H1 (cell line): ENCODE measurements at regions not wholly inside any gene's neighbourhood (a gene's known extent, or its start where the extent isn't known, plus 50 kb on each side); places are given as distances from the start of the nearest gene placed in this dataset.

Experiments used
- CTCF ChIA-PET: fragments of 300-600 bp; sonication (Branson Sonifier 250); formaldehyde crosslinking; loops from one replicate; lab custom pipeline; 2021; ENCODE audit not compliant: partially characterized antibody; lab: Charles Lee
- POLR2A ChIA-PET: fragments of 300-600 bp; sonication (Branson Sonifier 250); formaldehyde crosslinking; loops from one replicate; lab custom pipeline; 2021; ENCODE audit warnings: inconsistent platforms; ENCODE audit not compliant: partially characterized antibody; lab: Charles Lee
- DNase-seq, 2 experiments: peaks; one replicate each; pipeline versions ENCODE4 v3.0.0 to v3.0.0-alpha.2; 2010 to 2022; ENCODE audit warnings: low spot score in 2 of 2, low read depth in 1 of 2, mixed read lengths in 1 of 2
- FAIRE-seq: peaks from 2 replicates; lab custom pipeline; 2011; peaks lifted over from hg19 to GRCh38; lab: Jason Lieb, UNC
- H2AFZ ChIP-seq: 2 replicates; pipeline ENCODE4 v1.8.1; 2012; ENCODE audit warnings: low read length, inconsistent platforms
- H2AK5ac ChIP-seq: 2 replicates; pipeline ENCODE4 v1.6.1; 2013; ENCODE audit warnings: low read depth, low read length
- H2BK120ac ChIP-seq: replicated peaks from 2 replicates; pipeline ENCODE3; 2013; ENCODE audit warnings: low read depth, low read length, inconsistent platforms
- H2BK12ac ChIP-seq: 2 replicates; pipeline ENCODE4 v1.6.1; 2013; ENCODE audit warnings: low read depth, low read length
- H2BK15ac ChIP-seq: 2 replicates; pipeline ENCODE4 v1.6.1; 2013; ENCODE audit warnings: low read length
- H2BK20ac ChIP-seq: 2 replicates; pipeline ENCODE4 v1.6.1; 2013; ENCODE audit warnings: low read length
- H2BK5ac ChIP-seq: 2 replicates; pipeline ENCODE4 v1.6.1; 2013; ENCODE audit warnings: low read depth, low read length
- H3K14ac ChIP-seq: 2 replicates; pipeline ENCODE4 v1.6.1; 2013; ENCODE audit warnings: inconsistent platforms; ENCODE audit not compliant: insufficient read length
- H3K18ac ChIP-seq: 2 replicates; pipeline ENCODE4 v1.6.1; 2013; ENCODE audit warnings: low read length; ENCODE audit errors: extremely low read depth
- H3K23ac ChIP-seq: 2 replicates; pipeline ENCODE4 v1.6.1; 2013; ENCODE audit warnings: inconsistent platforms; ENCODE audit not compliant: insufficient read length
- H3K23me2 ChIP-seq: 2 replicates; pipeline ENCODE4 v1.6.1; 2013; ENCODE audit warnings: low read depth, low read length
- H3K27ac ChIP-seq: 2 replicates; pipeline ENCODE4 v1.6.1; 2011; ENCODE audit warnings: low read depth, low read length, inconsistent platforms
- H3K27me3 ChIP-seq, 4 experiments: replicated peaks in 1 of 4; 1 replicate in 1 of 4; 2 replicates in 3 of 4; pipeline versions ENCODE4 v1.6.1 to v1.8.1; 2011 to 2013; ENCODE audit warnings: low read length in 3 of 4, mild to moderate bottlenecking in 3 of 4, inconsistent platforms in 2 of 4, mixed read lengths in 2 of 4, moderate library complexity in 1 of 4; ENCODE audit not compliant: control insufficient read depth in 3 of 4, insufficient read depth in 3 of 4; ENCODE audit errors: extremely low read depth in 1 of 4
- H3K36me3 ChIP-seq, 4 experiments: 2 replicates each; pipeline versions ENCODE4 v1.6.1 to v1.8.1; 2011 to 2013; ENCODE audit warnings: mild to moderate bottlenecking in 4 of 4, low read length in 3 of 4, moderate library complexity in 2 of 4, control low read depth in 1 of 4, inconsistent platforms in 1 of 4; ENCODE audit not compliant: insufficient read depth in 4 of 4, control insufficient read depth in 2 of 4
- H3K4ac ChIP-seq: replicated peaks from 2 replicates; pipeline ENCODE3; 2013; ENCODE audit warnings: low read length, low read depth, mixed read lengths, inconsistent platforms; ENCODE audit not compliant: insufficient read length
- H3K4me1 ChIP-seq, 4 experiments: replicated peaks in 1 of 4; 1 replicate in 1 of 4; 2 replicates in 3 of 4; pipeline versions ENCODE4 v1.6.1 to v1.8.1; 2011 to 2013; ENCODE audit warnings: low read length in 3 of 4, inconsistent platforms in 2 of 4, mixed read lengths in 1 of 4; ENCODE audit not compliant: insufficient read depth in 4 of 4, control insufficient read depth in 3 of 4
- H3K4me2 ChIP-seq, 2 experiments: 2 replicates each; pipeline versions ENCODE4 v1.6.1 to v1.8.1; 2011 to 2013; ENCODE audit warnings: low read depth in 2 of 2, low read length in 2 of 2, control low read depth in 1 of 2, inconsistent platforms in 1 of 2, mild to moderate bottlenecking in 1 of 2; ENCODE audit not compliant: insufficient read depth in 1 of 2
- H3K4me3 ChIP-seq, 4 experiments: fragments of 200-600, 300-600 bp in 1 of 4; sonication (generic), shearing (Covaris generic), sonication (Bioruptor Twin) in 1 of 4; 2 replicates each; pipeline versions ENCODE4 v1.5.1 to v1.8.1; 2011 to 2016; ENCODE audit warnings: low read length in 4 of 4, low read depth in 3 of 4, control low read depth in 2 of 4, inconsistent platforms in 2 of 4, mild to moderate bottlenecking in 2 of 4, mixed read lengths in 1 of 4, moderate library complexity in 1 of 4; ENCODE audit not compliant: insufficient read depth in 2 of 4; ENCODE audit errors: extremely low read depth in 1 of 4
- H3K56ac ChIP-seq: replicated peaks from 2 replicates; pipeline ENCODE3; 2013; ENCODE audit warnings: low read depth, mild to moderate bottlenecking, mixed read lengths, low read length, inconsistent platforms; ENCODE audit not compliant: insufficient read length
- H3K79me1 ChIP-seq: 2 replicates; pipeline ENCODE4 v1.6.1; 2013; ENCODE audit warnings: low read depth, low read length, control low read depth
- H3K79me2 ChIP-seq, 2 experiments: 2 replicates each; pipeline versions ENCODE4 v1.6.1 to v1.8.1; 2012 to 2013; ENCODE audit warnings: low read length in 2 of 2, mild to moderate bottlenecking in 2 of 2, inconsistent platforms in 1 of 2; ENCODE audit not compliant: insufficient read depth in 2 of 2, control insufficient read depth in 1 of 2
- H3K9ac ChIP-seq, 4 experiments: replicated peaks in 1 of 4; 1 replicate in 1 of 4; 2 replicates in 3 of 4; pipeline versions ENCODE4 v1.6.1 to v1.8.1; 2011 to 2013; ENCODE audit warnings: low read depth in 3 of 4, low read length in 3 of 4, control low read depth in 2 of 4, mild to moderate bottlenecking in 2 of 4, moderate library complexity in 2 of 4, inconsistent platforms in 1 of 4; ENCODE audit errors: extremely low read depth in 1 of 4
- H3K9me3 ChIP-seq, 2 experiments: 2 replicates each; pipeline versions ENCODE4 v1.6.1 to v1.8.1; 2012 to 2013; ENCODE audit warnings: mild to moderate bottlenecking in 2 of 2, moderate library complexity in 2 of 2, control low read depth in 1 of 2, inconsistent platforms in 1 of 2, low read depth in 1 of 2, low read length in 1 of 2, mixed read lengths in 1 of 2; ENCODE audit not compliant: insufficient read depth in 2 of 2
- H4K20me1 ChIP-seq, 2 experiments: replicated peaks in 1 of 2; 2 replicates each; pipeline versions ENCODE3 to v1.8.1; 2011 to 2013; ENCODE audit warnings: inconsistent platforms in 2 of 2, low read length in 2 of 2, mild to moderate bottlenecking in 1 of 2; ENCODE audit not compliant: insufficient read depth in 2 of 2, control insufficient read depth in 1 of 2
- H4K5ac ChIP-seq: 2 replicates; pipeline ENCODE4 v1.6.1; 2013; ENCODE audit warnings: low read length, low read depth, mixed read lengths, inconsistent platforms; ENCODE audit not compliant: insufficient read length
- H4K8ac ChIP-seq: 2 replicates; pipeline ENCODE4 v1.8.0; 2013; ENCODE audit warnings: mild to moderate bottlenecking, moderate library complexity, low read length, inconsistent platforms; ENCODE audit not compliant: insufficient read depth; ENCODE audit errors: extremely low read depth
- H4K91ac ChIP-seq: replicated peaks from 2 replicates; pipeline ENCODE3; 2013; ENCODE audit warnings: low read length, mixed read lengths, inconsistent platforms; ENCODE audit not compliant: insufficient read length
- BCL11A ChIP-seq, 2 experiments: IDR thresholded peaks; one replicate each; pipeline ENCODE4 v1.6.1; 2011; ENCODE audit warnings: low read depth in 2 of 2, low read length in 2 of 2, mild to moderate bottlenecking in 2 of 2
- BRCA1 ChIP-seq: IDR thresholded peaks from 2 replicates; pipeline ENCODE4 v1.6.1; 2012; ENCODE audit warnings: low read depth, low read length, improper control_type of control experiment
- CBX8 ChIP-seq: fragments of 300-800, 300-1000 bp; sonication (generic); IDR thresholded peaks from 2 replicates; pipeline ENCODE4 v1.7.1; 2016; ENCODE audit warnings: low read depth, low read length, borderline replicate concordance
- CTBP2 ChIP-seq: IDR thresholded peaks from 2 replicates; pipeline ENCODE4 v1.7.0; 2011; ENCODE audit warnings: borderline replicate concordance, mild to moderate bottlenecking, moderate library complexity, mixed read lengths, low read length; ENCODE audit not compliant: insufficient read depth, insufficient read length
- E2F6 ChIP-seq: IDR thresholded peaks from 2 replicates; pipeline ENCODE4 v1.6.1; 2012; ENCODE audit warnings: inconsistent platforms
- EGR1 ChIP-seq: IDR thresholded peaks from 2 replicates; pipeline ENCODE4 v1.6.1; 2011; ENCODE audit warnings: low read depth, low read length, borderline replicate concordance
- GTF2F1 ChIP-seq: IDR thresholded peaks from 2 replicates; pipeline ENCODE4 v1.6.1; 2012; ENCODE audit warnings: low read depth, low read length, improper control_type of control experiment, borderline replicate concordance
- KDM5A ChIP-seq: fragments of 200-600 bp; IDR thresholded peaks from 2 replicates; pipeline ENCODE4 v1.7.1; 2012; ENCODE audit warnings: mild to moderate bottlenecking, low read length, inconsistent platforms, mixed read lengths
- PHF8 ChIP-seq: fragments of 200-600 bp; sonication (generic); conservative IDR thresholded peaks from 2 replicates; pipeline ENCODE4 v1.7.1; 2012; ENCODE audit warnings: low read depth, mild to moderate bottlenecking, inconsistent platforms, low read length, moderate library complexity
- POLR2AphosphoS5 ChIP-seq: IDR thresholded peaks from 2 replicates; pipeline ENCODE4 v1.6.1; 2011; ENCODE audit warnings: low read depth, low read length
- RBBP5 ChIP-seq: IDR thresholded peaks from 2 replicates; pipeline ENCODE4 v1.7.1; 2012; ENCODE audit warnings: low read depth, mild to moderate bottlenecking, inconsistent platforms, low read length, moderate library complexity, borderline replicate concordance
- SIX5 ChIP-seq: IDR thresholded peaks from 2 replicates; pipeline ENCODE4 v1.6.1; 2011; ENCODE audit warnings: mild to moderate bottlenecking, low read depth, low read length
- SRF ChIP-seq: IDR thresholded peaks from 2 replicates; pipeline ENCODE4 v1.6.1; 2011; ENCODE audit warnings: mild to moderate bottlenecking, low read depth, low read length, moderate library complexity
- TAF7 ChIP-seq: optimal IDR thresholded peaks from 2 replicates; pipeline ENCODE3; 2011; ENCODE audit warnings: low read depth, mild to moderate bottlenecking, inconsistent platforms, low read length, moderate library complexity, borderline replicate concordance
- TEAD4 ChIP-seq: IDR thresholded peaks from 2 replicates; pipeline ENCODE4 v1.6.1; 2012; ENCODE audit warnings: low read depth, low read length, inconsistent platforms, mixed read lengths
- WGBS, 2 experiments: shearing (Covaris generic) in 1 of 2; methylation state at CpG; one replicate each; pipeline versions ENCODE4 v1.1.6 to v1.1.7; 2013 to 2015; ENCODE audit warnings: low lambda C conversion rate in 2 of 2, mixed read lengths in 2 of 2, inconsistent platforms in 1 of 2, low coverage in 1 of 2, missing lambda C conversion rate in 1 of 2; ENCODE audit not compliant: insufficient replicate concordance in 2 of 2, insufficient coverage in 1 of 2, insufficient read length in 1 of 2; ENCODE audit errors: extremely low coverage in 1 of 2, missing lambda C conversion rate in 1 of 2; 5-methylcytosine and 5-hydroxymethylcytosine counted together

DNA sequence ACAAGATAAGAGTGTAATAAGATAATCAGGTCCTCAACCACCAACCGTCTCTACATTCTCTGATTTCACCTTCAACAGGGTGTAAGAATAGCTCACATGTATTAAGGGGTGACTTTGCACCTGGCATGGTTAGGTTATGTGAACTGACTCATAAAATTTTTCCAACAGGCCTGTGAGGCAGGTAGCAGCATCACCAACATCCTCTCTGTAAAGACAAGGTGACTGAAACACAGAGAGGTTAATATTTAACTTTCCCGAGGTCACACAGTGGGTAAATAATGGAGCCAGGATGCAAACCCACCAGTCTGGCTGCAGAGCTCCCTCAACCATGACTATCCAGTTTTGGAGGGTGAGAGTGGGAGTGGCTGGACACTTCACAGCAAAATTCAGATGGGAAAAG lies 317.2 kb downstream of the C16orf95 start:
- Histone ChIP-seq H3K79me2 (no peaks in the 10 kb centered on the region), H2AFZ (no peak overlapping the region), H2BK120ac (no peak overlapping the region), H2BK12ac (no peak overlapping the region), H3K9me3 (peaks cover 2 to 4% of the 10 kb centered on the region in 2 experiments), H2BK20ac (no peak overlapping the region), H3K23me2 (peaks cover 3% of the 10 kb centered on the region), H3K14ac (no peak overlapping the region), H3K9ac (no peak overlapping the region), H2BK5ac (no peak overlapping the region), H3K18ac (no peak overlapping the region), H3K27ac (no peak overlapping the region), H4K8ac (no peak overlapping the region), H3K4me2 (no peak overlapping the region), H3K36me3 (no peaks in the 10 kb centered on the region; a peak in 2 of 8 replicates), H4K5ac (no peak overlapping the region), H2AK5ac (no peak overlapping the region), H3K4me1 (no peaks in the 10 kb centered on the region), H4K20me1 (no peaks in the 10 kb centered on the region), H4K91ac (no peak overlapping the region), H3K56ac (no peak overlapping the region), H2BK15ac (no peak overlapping the region), H3K4me3 (no peak overlapping the region), H3K23ac (no peak overlapping the region), H3K27me3 (no peaks in the 10 kb centered on the region; a peak in 1 of 7 replicates), H3K79me1 (0 out of 2 replicates have a peak, but pooled peaks cover 4% of the 10 kb centered on the region), H3K4ac (no peak overlapping the region)
- ChIA-PET CTCF (interaction anchor here (1.0 kb wide), 2 partner anchors 13 to 424 kb away, joined by 3 to 4 read pairs; no protein-coding TSS in a partner anchor), POLR2A (no interaction called here)
- WGBS, 2 experiments = 89% methylated on average over 2 of the region's 2 CpGs; no CpG with 5 or more reads in 1 of the 2 experiments
- DNase-seq = no peak
- no peak for FAIRE-seq
- TF ChIP-seq BCL11A (IDR thresholded peaks at IDR 0.05; ENCODE audit: low read depth in 2 of 2, low read length in 2 of 2) (no peak), CBX8 (no peak), TEAD4 (no peak), KDM5A (no peak), RBBP5 (no peak), E2F6 (no peak), POLR2AphosphoS5 (no peak), CTBP2 (no peak), SRF (no peak), BRCA1 (no peak), EGR1 (no peak), PHF8 (no peak), SIX5 (no peak), TAF7 (no peak), GTF2F1 (no peak)
